Daoy (cell line): ENCODE measurements at regions not wholly inside any gene's neighbourhood (a gene's known extent, or its start where the extent isn't known, plus 50 kb on each side); places are given as distances from the start of the nearest gene placed in this dataset.
A peak's percentile ranks its signal among the peaks of the same experiment; 100 is the strongest.

ENCODE experiments used
- DNase-seq: peaks from one replicate; pipeline ENCODE4 v3.0.0-alpha.2; 2015; ENCODE audit warnings: low read depth

DNA sequence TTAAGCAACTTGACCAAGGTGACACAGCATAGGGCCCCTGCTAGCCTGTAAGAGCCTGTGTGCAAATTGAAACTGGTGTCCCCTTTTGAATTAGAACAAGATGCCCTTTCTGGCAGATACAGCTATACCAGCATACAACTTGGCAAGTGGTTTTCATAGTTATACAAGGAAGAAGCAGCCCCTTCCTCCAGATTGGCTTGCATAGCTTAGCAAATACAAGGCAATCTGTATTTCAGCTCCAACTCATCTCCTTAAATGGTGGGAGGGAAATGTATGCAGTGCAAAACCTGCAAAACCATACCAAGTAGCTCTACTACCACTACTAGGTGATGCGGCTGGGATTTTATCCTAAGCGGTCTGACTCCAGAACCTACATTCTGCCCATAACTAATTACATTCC, 427.1 kb downstream of the HAPSTR1 start:
- DNase-seq, result no peak

DNA sequence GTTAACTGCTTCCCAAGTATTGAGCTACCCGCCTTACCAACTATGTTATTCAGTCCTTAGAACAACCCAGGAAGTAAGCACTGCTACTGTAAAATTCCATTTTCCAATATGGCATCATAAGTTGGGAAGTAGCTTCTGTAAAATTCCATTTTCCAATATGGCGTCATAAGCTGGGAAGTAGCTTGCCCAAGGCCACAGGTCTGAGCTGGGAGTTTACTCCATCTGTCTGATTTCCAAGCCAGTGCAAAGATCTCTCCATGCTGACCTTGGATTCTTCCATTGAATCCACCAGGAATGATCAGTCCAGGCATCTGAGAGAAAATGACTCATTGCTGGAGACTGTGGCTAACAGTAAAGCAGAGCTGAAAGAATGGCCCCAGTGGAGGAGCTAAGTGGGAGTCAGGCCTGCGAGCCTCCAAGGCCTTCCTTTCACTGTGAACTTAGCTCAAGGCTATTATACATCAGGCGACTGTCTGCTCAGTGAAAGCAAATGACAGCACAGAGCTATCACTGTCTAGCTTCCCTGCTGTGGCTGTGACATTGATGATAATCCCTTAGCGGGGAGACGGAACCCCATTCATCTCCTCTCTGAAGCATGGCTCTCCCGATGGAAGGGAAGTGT, 430.4 kb downstream of the HAPSTR1 start:
- peak; percentile 20 for DNase-seq

DNA sequence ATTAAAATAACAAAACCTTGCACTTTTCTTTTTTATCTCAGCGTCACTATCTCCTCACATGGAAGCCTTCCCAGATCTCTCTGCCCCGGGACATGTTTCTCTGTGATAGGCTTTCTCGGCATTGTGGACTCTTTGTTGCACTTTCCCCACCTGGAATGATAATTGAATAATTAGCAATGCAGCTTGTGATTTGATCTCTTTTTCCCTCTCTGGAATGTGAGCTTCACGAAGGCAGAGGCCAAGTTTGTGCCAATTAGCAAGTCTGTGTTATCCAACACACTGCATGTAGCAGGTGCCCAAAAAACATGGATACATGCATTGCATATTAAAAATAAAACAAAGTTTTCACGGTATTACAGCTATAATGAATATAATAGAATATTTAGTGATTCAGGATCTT, 431.2 kb downstream of the HAPSTR1 start:
- DNase-seq, result no peak

DNA sequence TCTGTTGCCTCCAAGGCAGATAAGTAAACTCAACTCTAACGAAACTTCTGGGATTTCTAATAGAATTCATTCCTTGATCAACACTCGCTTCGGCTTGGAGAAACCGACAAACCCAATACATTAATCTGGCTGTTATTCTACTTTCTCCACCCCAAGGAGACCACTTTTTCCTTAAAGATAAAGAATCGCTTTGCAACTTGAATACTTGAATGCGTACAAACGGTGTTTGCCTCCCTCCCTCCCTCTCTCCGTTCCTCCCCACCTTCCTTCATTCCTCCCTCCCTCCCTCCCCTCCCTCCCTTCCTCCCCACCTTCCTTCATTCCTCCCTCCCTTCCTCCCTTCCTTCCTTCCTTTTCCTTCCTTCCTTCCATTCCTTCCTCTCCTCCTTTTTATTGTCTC, 432.6 kb downstream of the HAPSTR1 start:
- no peak for DNase-seq

DNA sequence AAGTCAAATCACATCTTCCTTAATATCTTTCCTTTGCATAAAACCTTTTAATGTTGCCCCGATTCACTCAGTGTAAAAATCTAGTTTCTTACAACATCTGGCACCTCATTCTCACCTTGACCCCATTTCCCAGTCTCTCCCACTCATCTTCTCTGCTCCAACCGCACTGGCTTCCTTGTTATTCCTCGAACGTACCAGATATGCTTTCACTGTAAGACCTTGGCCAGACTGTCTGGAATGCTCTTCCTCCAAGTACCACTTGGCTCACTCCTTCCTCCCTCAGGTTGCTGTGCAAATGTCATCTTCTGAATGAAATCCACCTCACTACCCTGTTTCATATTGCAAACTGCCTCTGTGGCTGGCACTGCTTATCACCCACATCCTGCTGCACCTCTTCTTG, 433.6 kb downstream of the HAPSTR1 start:
- DNase-seq, result no peak

DNA sequence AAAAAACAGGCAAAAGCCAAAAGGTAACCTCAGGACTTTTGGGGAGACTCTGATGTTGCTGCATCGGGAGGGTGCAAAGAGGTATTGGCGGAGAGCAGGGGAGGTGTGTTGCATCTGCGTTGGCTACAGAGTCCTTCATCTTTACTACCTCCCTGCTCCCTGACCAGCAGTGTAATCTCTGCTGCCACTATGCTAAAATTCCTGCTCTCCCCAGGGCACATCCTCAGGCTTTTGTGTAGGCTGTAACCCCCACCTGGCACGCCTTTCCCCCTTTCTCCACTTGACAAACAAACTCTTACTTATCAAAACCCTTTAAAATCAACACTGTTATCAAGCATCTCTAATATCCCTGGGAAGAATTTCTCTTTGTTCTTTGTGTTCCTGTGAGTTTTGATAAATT, 435.3 kb downstream of the HAPSTR1 start:
- no peak for DNase-seq

DNA sequence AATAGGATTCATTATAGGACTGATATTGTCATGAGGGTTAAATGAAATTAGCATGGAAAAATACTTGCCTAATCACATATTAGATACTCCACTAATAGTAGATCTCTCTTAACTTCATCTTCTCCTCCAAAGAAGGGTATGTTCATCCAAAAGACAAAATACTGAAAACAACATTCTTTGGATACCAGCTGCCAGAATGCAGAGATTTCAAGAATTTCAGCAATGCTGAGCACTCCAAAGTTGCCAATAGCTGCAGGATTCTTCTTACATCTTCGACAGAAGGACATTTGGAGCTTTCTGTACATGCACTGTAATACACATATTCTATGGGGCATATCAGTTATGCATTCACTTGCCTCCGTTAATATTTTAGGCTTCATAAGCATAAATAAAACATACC, 436.5 kb downstream of the HAPSTR1 start:
- DNase-seq, result no peak

DNA sequence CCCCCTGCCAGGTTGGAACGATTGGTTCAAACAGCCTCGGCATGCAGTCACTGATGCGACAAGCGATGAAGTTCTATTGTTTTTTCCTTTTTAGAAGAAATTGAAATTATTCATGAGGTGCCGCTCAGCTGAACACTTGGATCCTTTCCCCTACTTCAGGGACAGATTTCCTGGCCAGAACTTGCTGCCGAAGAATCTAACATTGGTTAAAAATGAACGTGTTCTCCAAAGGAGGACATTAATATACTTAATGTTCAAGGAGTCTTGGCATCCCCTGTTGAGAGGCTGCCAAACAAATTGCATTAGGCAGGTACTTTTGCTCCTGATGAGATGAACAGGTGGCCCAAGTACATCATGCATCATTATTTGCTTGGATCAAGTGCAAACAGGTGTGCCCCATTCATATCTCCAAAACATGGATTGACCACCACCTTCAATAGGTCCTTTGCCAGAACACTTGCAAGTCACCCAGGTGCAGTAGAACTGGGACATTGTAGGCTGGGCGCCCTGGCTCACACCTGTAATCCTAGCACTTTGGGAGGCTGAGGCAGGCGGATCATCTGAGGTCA, 437.2 kb downstream of the HAPSTR1 start:
- DNase-seq, result no peak

DNA sequence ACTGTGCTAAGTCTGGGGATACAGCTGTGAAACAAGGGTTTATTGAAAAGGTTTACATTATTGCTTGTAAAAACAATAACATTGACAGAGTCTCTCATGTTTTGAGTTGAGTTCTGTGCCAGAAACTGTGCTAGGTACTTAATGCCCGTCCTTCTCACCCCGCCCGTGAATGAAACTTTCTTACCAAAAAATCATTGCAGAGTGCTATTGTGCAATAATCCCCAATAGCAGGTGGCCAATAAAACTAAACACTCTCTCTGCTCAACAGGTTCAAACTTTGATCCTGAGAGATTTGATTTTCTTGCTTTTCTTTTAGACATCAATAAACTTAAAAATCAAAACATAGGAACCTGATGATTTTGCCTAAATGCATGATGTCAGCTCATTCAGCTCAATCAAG, 441.6 kb downstream of the HAPSTR1 start:
- DNase-seq, result no peak

DNA sequence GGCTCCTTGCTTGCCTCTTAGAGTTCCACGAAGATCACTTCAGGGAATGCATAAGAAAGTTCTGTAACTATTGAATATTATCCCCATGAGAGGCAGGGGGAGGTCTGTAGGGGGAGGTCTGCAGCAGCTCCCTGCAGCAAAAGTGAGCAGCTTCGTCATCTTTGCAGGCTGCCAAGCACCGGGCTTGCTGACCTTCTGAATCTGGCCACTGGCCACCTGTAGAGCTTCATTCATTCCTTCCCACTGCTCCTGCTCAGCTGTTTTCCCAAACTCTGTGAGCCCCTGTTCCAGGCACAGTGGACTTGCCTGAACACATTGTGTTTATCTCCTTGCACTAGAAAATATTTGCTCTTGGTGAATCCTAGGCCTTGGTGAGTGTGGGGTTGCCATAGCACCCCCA, 443.3 kb downstream of the HAPSTR1 start:
- DNase-seq, result no peak

DNA sequence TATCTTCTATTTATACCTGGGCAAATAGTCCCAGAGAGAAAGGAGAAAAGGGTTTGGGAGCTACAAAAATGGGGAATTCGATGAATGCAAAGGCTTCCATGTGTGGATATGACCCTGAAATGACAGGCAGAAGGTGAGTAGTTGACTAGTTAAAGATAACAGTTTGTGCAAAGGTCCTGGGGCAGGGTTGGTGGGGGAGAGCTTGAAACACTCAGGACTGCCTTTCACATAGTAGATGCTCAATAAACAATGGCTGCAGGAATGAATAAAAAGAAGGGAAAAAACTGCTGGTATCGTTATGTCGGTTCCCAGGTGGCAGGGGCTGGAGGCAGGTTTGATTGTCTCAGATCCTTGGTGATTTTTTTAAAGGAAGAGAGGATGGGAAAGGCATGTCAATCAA, 445.5 kb downstream of the HAPSTR1 start:
- no peak for DNase-seq

DNA sequence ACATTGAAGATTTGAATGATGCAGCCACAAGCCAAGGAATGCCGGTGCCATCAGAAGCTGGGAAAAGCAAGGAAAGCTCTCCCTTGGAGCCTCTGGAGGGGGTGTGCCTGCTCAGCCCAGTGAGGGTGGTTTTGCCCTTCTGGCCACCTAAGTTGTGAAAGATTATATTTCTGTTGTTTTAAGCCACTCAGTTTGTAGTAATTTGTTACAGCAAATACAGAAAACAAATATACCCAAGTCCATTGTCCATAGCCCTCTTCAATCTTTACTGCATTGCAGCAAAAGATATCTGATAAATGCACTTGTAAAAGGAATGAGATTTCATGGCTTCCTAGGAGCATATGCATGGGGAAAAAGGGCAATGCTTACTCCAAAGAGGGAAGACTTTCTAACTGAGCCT, 447.9 kb downstream of the HAPSTR1 start:
- DNase-seq, result no peak

DNA sequence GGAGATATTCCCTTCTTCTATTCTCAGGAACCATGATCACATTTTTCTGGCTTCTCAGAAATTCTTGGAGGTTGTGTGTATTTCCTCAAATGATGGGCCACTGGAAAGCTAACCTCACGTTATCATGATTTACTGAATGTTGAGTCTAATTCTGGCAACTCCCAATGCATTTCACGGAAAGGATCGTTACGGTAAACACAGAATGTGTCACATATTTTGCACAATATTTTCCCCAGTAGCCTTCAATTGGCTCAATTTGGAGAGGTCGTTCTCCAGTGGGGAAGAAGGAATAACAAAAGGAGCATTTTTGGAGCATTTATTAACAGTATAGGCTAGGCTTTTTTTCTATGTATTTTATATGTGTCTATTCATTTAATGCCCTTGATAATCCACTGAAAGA, 450.3 kb downstream of the HAPSTR1 start:
- no peak for DNase-seq

DNA sequence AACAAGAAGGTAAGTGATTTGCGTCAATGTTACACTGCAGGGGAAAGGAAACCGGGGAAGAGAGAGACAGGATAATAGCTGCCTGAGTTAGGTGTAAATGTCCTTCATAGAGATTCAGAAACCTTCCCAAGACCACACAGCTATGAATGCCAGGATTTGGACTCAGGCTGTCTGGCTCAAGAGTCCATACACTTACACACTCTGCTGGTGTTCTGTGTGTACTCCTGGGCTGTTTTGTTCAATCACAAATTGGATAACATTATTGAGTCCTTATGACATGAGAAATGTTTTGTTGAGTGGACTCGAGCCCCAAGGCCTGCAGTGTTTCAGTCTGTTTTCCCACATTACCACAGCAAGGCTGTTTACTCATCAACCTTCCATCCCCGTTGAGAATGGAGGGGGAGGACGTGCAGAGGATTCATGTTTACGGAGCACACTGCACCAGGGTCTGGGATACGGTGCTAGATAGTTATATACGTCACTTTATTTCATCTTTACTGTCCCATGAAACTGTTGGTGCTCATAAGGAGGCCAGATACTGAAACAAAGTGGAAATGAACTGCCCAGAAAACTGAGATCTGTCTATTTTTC, 450.8 kb downstream of the HAPSTR1 start:
- no peak for DNase-seq

DNA sequence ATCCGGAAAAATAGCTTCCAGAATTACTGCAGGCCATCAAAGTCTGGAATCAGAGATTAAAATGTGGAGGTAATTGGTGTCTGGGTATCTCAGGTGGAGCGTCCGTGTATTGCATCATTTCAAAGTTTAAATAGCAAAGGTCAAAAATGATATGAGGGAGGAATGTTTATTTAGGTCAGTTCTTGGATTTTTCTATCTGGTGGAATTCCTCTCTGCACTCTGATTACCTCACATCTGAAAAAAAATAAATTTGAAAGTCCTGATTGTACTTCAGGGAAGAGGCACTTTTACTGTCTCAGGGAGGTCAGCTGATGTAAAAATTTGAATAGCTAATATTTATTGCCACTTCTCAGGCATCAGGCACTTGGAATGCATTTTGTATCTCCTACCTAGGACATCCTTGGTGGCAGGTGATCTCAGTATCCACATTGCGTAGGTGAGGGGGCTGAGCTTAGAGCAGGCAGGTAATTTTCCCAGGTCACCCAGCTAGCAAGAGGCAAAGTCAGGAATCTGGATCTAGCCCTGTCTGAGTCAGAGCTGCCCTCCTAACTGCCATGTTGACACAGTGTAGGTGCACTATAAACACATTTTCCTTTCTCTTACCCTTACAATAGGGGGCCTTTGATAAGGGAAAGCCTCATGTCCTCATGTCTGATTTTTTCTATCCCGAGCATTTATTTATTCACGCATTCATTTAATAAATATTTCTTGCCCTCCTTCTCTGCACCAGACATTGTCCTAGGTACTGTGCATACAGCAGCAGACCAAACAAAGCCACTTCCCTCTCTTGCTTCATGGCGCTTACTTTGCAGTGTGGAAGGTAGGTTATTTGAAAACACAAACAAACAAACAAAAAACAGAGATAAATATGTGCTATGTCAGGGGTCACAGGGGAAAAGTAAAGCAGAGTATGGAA, 454.3 kb downstream of the HAPSTR1 start:
- DNase-seq, result no peak

DNA sequence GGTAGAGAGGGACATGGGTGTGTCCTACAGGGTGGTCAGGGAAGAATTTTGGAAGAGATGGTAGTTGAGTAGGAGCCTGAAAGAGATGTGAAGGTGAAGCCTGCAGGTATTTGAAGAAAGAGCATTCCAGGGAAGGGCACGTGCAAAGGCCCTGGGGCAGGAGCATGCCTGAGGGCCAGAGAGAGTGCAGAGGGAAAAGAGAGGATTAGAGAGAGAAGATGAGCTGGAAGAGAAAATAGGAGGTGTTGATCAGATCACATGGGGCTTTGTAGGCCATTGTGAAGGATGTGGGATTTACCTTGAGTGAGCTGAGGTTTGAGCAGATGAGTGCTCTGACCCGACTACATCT, 455.0 kb downstream of the HAPSTR1 start:
- DNase-seq, result no peak

DNA sequence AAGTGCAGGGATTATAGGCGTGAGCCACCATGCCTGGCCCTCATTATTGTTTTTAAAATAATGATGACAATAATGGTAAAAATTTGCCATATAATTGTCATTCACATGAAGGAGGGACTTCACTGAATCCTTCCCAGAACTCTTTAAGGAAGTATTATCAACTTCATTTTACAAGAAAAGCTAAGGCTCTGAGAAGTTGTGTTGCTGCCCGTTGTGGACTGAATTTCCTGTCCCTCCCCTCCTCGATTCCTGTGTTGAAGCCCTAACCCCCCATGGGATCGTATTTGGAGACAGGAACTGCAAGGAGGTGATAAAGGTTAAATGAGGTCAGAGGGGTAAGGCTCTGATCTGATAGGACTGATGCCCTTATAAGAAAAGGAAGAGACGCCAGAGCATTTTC, 458.0 kb downstream of the HAPSTR1 start:
- DNase-seq, result no peak

DNA sequence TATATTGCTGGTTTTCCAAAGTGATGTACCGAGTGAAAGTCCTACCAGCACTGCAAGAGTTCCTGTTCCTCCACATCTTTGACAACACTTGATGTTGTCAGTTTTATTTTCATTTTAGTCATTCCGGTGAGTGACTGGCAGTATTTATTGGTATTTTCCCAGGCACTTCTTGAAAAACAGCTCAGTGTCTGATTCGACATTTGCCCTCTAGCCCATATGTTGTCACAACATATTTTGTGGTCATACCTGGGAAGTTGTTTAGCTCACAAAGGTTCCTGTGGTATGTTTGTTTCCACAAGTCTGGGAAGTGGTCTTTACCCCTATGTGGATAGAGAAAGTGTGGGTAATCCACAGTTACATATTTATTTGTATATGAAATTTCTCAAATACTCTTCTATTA, 463.6 kb downstream of the HAPSTR1 start:
- DNase-seq, result no peak

DNA sequence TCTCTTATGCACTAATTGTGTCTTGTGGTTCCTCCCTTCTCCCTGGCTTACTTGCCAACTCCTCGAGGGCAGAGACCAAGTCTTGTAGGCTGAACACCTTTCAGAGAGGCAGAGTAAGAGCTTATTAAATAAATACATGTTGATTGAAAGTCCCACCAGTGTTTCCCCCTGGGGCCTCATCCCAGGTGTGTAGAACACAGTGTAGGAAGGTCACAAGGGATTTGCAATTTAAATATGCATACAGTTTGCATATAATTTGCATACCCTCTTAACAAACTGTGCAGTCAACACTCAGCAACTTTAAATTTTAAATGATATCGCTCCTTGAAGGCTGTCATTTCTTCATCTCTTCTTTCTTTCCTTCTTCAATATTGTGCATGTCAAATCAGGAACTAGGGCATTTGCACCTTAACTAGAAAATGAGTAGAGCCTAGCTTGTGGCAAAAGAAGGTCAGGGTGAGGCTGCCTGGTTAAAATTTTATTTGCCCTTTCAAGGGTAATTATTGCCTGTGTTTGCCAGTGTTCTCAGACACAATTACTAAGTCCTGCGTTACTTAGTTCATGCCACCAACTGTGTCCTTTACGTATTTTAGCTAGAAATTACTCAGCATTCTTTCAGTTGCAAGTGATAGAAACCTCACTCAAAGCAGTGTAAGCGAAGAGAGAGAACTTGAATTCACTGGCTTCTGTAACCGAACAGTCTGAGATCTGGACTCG, 465.7 kb downstream of the HAPSTR1 start:
- DNase-seq, result no peak

DNA sequence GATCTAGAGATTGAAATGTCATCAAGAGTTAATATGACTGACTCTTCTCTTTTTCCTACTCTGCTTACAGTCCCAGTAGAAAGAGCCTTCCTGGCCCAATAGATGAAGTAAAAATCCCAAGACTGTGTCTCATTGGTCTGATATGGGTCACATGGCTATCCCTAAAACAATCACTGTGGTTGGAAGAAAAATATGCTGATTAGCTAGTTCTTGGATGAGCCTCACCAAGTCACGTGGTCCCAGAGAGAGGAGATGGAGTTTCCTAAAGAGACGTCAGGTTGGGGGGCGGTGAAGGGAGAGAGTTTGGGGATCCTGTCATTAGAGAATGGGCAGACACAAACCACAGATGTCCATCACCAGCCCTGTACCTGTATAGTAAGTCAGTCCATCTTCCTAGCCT, 466.3 kb downstream of the HAPSTR1 start:
- DNase-seq, result no peak

DNA sequence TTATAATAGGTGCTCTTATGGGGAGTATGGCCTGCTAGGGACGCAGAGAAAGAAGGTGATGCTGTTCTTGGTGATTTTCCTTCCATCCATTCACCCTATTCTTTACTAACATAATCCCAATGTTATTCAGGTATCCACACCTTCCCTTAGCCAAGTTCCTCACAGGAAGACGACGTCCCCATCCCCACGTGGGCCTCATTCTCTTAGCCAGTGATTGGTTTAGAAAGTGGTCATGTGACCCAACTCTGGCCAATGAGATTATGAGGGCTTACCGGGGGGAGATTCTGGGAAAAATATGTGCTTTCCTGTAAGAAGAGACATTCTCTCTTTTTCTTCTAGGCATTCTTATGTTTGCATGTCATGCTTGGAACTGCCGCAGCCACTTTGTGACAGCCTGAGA, 474.7 kb downstream of the HAPSTR1 start:
- DNase-seq, result no peak

DNA sequence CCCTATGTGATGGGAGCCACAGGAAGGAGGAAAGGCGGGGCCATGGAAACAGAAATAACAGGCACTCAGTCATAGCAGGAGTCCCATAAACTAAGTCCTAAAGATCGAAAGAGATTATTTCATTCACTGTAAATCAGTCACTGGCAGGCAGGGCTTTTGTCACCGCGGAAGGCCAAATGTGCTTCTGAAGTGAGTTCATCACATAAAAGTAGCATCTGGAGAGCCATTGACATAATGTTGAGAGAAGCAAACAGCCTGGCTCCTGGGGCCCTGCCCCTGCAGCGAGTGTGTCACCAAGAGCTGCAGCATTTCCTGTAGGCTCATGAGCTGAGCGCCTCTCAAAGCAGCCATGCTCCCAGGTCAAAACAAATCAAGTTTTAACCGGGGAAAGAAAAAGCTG, 476.2 kb downstream of the HAPSTR1 start:
- DNase-seq, result peak; percentile 20
